ENCODE measurements at regions not wholly inside any gene's neighbourhood (a gene's known extent, or its start where the extent isn't known, plus 50 kb on each side); places are given as distances from the start of the nearest gene placed in this dataset.

DNA sequence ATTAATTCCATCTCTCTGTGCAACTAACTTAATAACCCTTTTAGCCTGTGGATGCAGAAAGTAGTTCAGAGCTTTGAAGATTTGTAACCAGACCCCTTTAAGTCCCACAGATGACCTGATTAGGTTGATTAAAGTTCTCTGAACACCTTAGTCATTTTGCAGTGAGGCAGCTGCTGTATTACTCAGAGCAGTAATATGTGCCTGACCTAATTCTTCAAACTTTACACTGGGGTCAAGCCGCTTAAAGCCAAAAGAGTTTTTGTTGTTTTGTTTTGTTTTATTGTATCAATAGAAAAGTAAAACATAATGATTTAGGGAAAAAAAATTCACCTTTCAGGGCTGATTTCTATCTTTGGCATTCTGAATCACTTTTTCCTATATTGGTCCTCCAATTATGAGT is 78.6 kb upstream of the PLEKHG7 start:
- intact Hi-C loops (cut with DNase I) = no loop called here
- TF ChIP-seq CTCF (IDR thresholded peaks at IDR 0.05) (no peak), POLR2A (IDR thresholded peaks at IDR 0.05) (no peak)
- ATAC-seq = peak in 1 of 4 donors; percentile 35

DNA sequence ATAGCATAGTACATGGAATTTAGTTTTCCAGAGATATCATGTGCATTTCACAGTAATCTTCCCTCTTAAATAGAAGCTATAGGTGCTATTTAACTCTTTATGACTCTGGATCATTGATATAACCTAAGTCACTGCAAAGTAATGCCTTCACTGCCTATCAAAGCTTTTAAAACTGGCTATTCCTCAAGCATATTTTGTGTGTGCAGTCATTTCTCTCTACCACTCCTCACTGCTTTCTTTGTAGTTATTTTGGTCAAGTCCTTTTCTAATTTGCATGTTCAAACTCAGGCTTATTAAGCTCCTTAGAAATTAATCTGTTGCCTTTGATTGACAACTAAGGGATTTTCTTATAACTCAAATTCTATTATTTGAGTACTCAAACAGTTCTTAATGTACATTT is 79.4 kb upstream of the PLEKHG7 start:
- no peaks in the 10 kb centered on the region for H3K9me3 ChIP-seq

More for the DNA sequence above, 78.6 kb upstream of the PLEKHG7 start:
- DNase-seq = no peak
- 75% methylated on average over 1 of the region's 1 CpG for WGBS (ENCODE audit: insufficient coverage, low coverage, low lambda C conversion rate, missing lambda C conversion rate)
- H3K4me1 ChIP-seq = no peaks in the 10 kb centered on the region
- no peak overlapping the region for H3K27ac ChIP-seq
- no peaks in the 10 kb centered on the region for H3K36me3 ChIP-seq
- H3K4me3 ChIP-seq = no peak overlapping the region
- no peaks in the 10 kb centered on the region for H3K27me3 ChIP-seq
- H3K9me3 ChIP-seq = no peaks in the 10 kb centered on the region

GRCh38 chr12:92621833-92622232 is 81.0 kb upstream of the PLEKHG7 start:
- H3K9me3 ChIP-seq = no peaks in the 10 kb centered on the region
- H3K4me1 ChIP-seq = no peaks in the 10 kb centered on the region
- no peak for TF ChIP-seq POLR2A (IDR thresholded peaks at IDR 0.05)
- no peak for TF ChIP-seq CTCF (IDR thresholded peaks at IDR 0.05)
- WGBS (ENCODE audit: insufficient coverage, low coverage, low lambda C conversion rate, missing lambda C conversion rate) = 85% methylated on average over 3 of the region's 3 CpGs
- intact Hi-C loops (cut with DNase I) = no loop called here
- ATAC-seq (no peak), DNase-seq (no peak)
- no peak overlapping the region for H3K27ac ChIP-seq
- no peaks in the 10 kb centered on the region for H3K36me3 ChIP-seq
- no peak overlapping the region for H3K4me3 ChIP-seq
- no peaks in the 10 kb centered on the region for H3K27me3 ChIP-seq

More for the DNA sequence above, 79.4 kb upstream of the PLEKHG7 start:
- Histone ChIP-seq H3K27me3 (no peaks in the 10 kb centered on the region), H3K36me3 (no peaks in the 10 kb centered on the region), H3K4me1 (no peaks in the 10 kb centered on the region), H3K27ac (no peak overlapping the region), H3K4me3 (no peak overlapping the region)
- DNase-seq (no peak), ATAC-seq (no peak)
- TF ChIP-seq CTCF (IDR thresholded peaks at IDR 0.05) (no peak), POLR2A (IDR thresholded peaks at IDR 0.05) (no peak)
- intact Hi-C loops (cut with DNase I) = no loop called here

DNA sequence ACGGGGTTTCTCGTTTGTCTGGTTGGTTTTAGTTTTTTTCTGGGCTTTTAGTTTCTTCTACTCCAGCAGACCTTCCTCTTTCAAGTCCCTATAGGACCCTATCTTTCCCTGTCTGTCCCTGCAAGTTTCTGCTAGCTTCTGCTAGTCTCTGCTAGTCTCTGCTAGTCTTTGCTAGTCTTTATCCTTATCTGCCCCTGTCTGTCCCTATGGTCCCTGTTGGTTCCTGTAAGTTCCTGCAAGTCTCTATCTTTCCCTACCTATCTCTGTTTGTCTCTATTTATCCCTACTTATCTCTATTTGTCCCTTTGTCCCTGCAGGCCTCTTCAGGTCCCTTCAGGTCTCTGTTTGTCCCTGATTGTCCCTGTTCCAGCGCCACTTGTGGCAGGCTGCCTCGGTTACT is 81.5 kb upstream of the PLEKHG7 start:
- TF ChIP-seq CTCF (IDR thresholded peaks at IDR 0.05) (no peak), POLR2A (IDR thresholded peaks at IDR 0.05) (no peak)
- Histone ChIP-seq H3K27me3 (no peaks in the 10 kb centered on the region), H3K9me3 (no peaks in the 10 kb centered on the region), H3K27ac (no peak overlapping the region), H3K36me3 (no peaks in the 10 kb centered on the region), H3K4me1 (no peaks in the 10 kb centered on the region), H3K4me3 (no peak overlapping the region)
- 83% methylated on average over 2 of the region's 4 CpGs for WGBS (ENCODE audit: insufficient coverage, low coverage, low lambda C conversion rate, missing lambda C conversion rate)
- intact Hi-C loops (cut with DNase I) = no loop called here
- DNase-seq (no peak), ATAC-seq (no peak)
